H9 (cell line): ENCODE measurements at regions not wholly inside any gene's neighbourhood (a gene's known extent, or its start where the extent isn't known, plus 50 kb on each side); places are given as distances from the start of the nearest gene placed in this dataset.

ENCODE experiments used
- DNase-seq: peaks from one replicate; pipeline ENCODE4 v3.0.0-alpha.2; 2017
- H2AFZ ChIP-seq: one replicate; pipeline ENCODE4 v1.6.1; 2013; ENCODE audit warnings: mild to moderate bottlenecking, low read length, control low read depth, moderate library complexity
- H2AK5ac ChIP-seq: 2 replicates; pipeline ENCODE4 v1.6.1; 2013; ENCODE audit warnings: low read length, control low read depth, mixed read lengths; ENCODE audit not compliant: insufficient read length
- H2BK120ac ChIP-seq: one replicate; pipeline ENCODE4 v1.6.1; 2013; ENCODE audit warnings: low read depth, mild to moderate bottlenecking, low read length, control low read depth, inconsistent platforms; ENCODE audit not compliant: poor library complexity, severe bottlenecking
- H2BK12ac ChIP-seq: 2 replicates; pipeline ENCODE4 v1.6.1; 2013; ENCODE audit warnings: low read length, control low read depth, mixed read lengths, low read depth; ENCODE audit not compliant: insufficient read length
- H2BK15ac ChIP-seq: 2 replicates; pipeline ENCODE4 v1.6.1; 2013; ENCODE audit warnings: low read depth, low read length, control low read depth
- H2BK20ac ChIP-seq: one replicate; pipeline ENCODE4 v1.6.1; 2013; ENCODE audit warnings: low read depth, mild to moderate bottlenecking, low read length, control low read depth, inconsistent platforms; ENCODE audit not compliant: poor library complexity, severe bottlenecking
- H2BK5ac ChIP-seq: 2 replicates; pipeline ENCODE4 v1.6.1; 2013; ENCODE audit warnings: low read length, control low read depth, mixed read lengths; ENCODE audit not compliant: insufficient read length
- H3K14ac ChIP-seq: 2 replicates; pipeline ENCODE4 v1.6.1; 2013; ENCODE audit warnings: low read length, control low read depth; ENCODE audit not compliant: insufficient read depth
- H3K18ac ChIP-seq: 2 replicates; pipeline ENCODE4 v1.6.1; 2013; ENCODE audit warnings: low read depth, mild to moderate bottlenecking, mixed read lengths, low read length, control low read depth; ENCODE audit not compliant: insufficient read length
- H3K23ac ChIP-seq: 2 replicates; pipeline ENCODE4 v1.6.1; 2013; ENCODE audit warnings: low read length, control low read depth, mixed read lengths, low read depth; ENCODE audit not compliant: insufficient read length
- H3K23me2 ChIP-seq: 2 replicates; pipeline ENCODE4 v1.6.1; 2013; ENCODE audit warnings: low read depth, mild to moderate bottlenecking, mixed read lengths, low read length, control low read depth; ENCODE audit not compliant: insufficient read length, poor library complexity, severe bottlenecking
- H3K27ac ChIP-seq: 2 replicates; pipeline ENCODE4 v1.5.1; 2013; ENCODE audit warnings: low read length, control low read depth, mixed read lengths, low read depth; ENCODE audit not compliant: insufficient read length
- H3K27me3 ChIP-seq: 2 replicates; pipeline ENCODE4 v1.6.1; 2013; ENCODE audit warnings: low read length, control low read depth, inconsistent platforms; ENCODE audit not compliant: insufficient read depth
- H3K4ac ChIP-seq: 2 replicates; pipeline ENCODE4 v1.6.1; 2013; ENCODE audit warnings: low read depth, mild to moderate bottlenecking, control low read depth, inconsistent platforms, low read length, moderate library complexity
- H3K4me1 ChIP-seq: 2 replicates; pipeline ENCODE4 v1.6.1; 2013; ENCODE audit warnings: low read length, control low read depth, inconsistent platforms; ENCODE audit not compliant: insufficient read depth
- H3K4me2 ChIP-seq: 2 replicates; pipeline ENCODE4 v1.6.1; 2013; ENCODE audit warnings: low read length, control low read depth, mixed read lengths; ENCODE audit not compliant: insufficient read length, insufficient read depth
- H3K56ac ChIP-seq: 2 replicates; pipeline ENCODE4 v1.6.1; 2013; ENCODE audit warnings: low read depth, mild to moderate bottlenecking, mixed read lengths, low read length, control low read depth; ENCODE audit not compliant: insufficient read length
- H3K79me1 ChIP-seq: 2 replicates; pipeline ENCODE4 v1.6.1; 2013; ENCODE audit warnings: low read depth, mild to moderate bottlenecking, moderate library complexity, low read length, control low read depth, inconsistent platforms; ENCODE audit not compliant: insufficient read depth, poor library complexity, severe bottlenecking
- H3K79me2 ChIP-seq: 2 replicates; pipeline ENCODE4 v1.6.1; 2013; ENCODE audit warnings: low read length, control low read depth, inconsistent platforms; ENCODE audit not compliant: insufficient read depth
- H3K9ac ChIP-seq: 2 replicates; pipeline ENCODE4 v1.6.1; 2013; ENCODE audit warnings: low read length, control low read depth, mixed read lengths; ENCODE audit not compliant: insufficient read length; ENCODE audit errors: extremely low read depth
- H3K9me3 ChIP-seq: one replicate; pipeline ENCODE4 v1.6.1; 2013; ENCODE audit warnings: low read depth, low read length, inconsistent platforms; ENCODE audit not compliant: control insufficient read depth
- H3T11ph ChIP-seq: one replicate; pipeline ENCODE4 v1.6.1; 2013; ENCODE audit warnings: mild to moderate bottlenecking, low read length, control low read depth, inconsistent platforms
- H4K20me1 ChIP-seq: one replicate; pipeline ENCODE4 v1.6.1; 2013; ENCODE audit not compliant: control insufficient read depth, insufficient read length, insufficient read depth
- H4K5ac ChIP-seq: 2 replicates; pipeline ENCODE4 v1.6.1; 2013; ENCODE audit warnings: low read depth, mild to moderate bottlenecking, mixed read lengths, low read length, control low read depth; ENCODE audit not compliant: insufficient read length
- H4K8ac ChIP-seq: replicated peaks from 2 replicates; pipeline ENCODE4 v1.6.1; 2013; ENCODE audit warnings: low read length, control low read depth, mixed read lengths, low read depth; ENCODE audit not compliant: insufficient read length
- H4K91ac ChIP-seq: 2 replicates; pipeline ENCODE4 v1.6.1; 2013; ENCODE audit warnings: low read depth, mild to moderate bottlenecking, moderate library complexity, mixed read lengths, low read length, control low read depth; ENCODE audit not compliant: insufficient read length
- H3K27ac Mint-ChIP-seq, 3 experiments: 2 replicates in 2 of 3; 3 replicates in 1 of 3; pipeline ENCODE4 v1.8.0; 2020 to 2021; ENCODE audit warnings: mixed read lengths in 3 of 3, mild to moderate bottlenecking in 1 of 3, moderate library complexity in 1 of 3
- H3K27me3 Mint-ChIP-seq: 2 replicates; pipeline ENCODE4 v1.8.0; 2021; ENCODE audit warnings: low read depth, mild to moderate bottlenecking, moderate library complexity, mixed read lengths
- H3K36me3 Mint-ChIP-seq, 3 experiments: 2 replicates in 2 of 3; 3 replicates in 1 of 3; pipeline ENCODE4 v1.8.0; 2020 to 2021; ENCODE audit warnings: low read depth in 3 of 3, mixed read lengths in 3 of 3; ENCODE audit not compliant: insufficient read depth in 1 of 3
- H3K4me1 Mint-ChIP-seq, 2 experiments: 2 replicates each; pipeline ENCODE4 v1.8.0; 2020; ENCODE audit warnings: mixed read lengths in 2 of 2
- H3K4me3 Mint-ChIP-seq, 2 experiments: 2 replicates in 1 of 2; 3 replicates in 1 of 2; pipeline ENCODE4 v1.8.0; 2020 to 2021; ENCODE audit warnings: mild to moderate bottlenecking in 2 of 2, mixed read lengths in 2 of 2, moderate library complexity in 1 of 2
- H3K9me3 Mint-ChIP-seq, 2 experiments: 2 replicates in 1 of 2; 3 replicates in 1 of 2; pipeline ENCODE4 v1.8.0; 2020; ENCODE audit warnings: mild to moderate bottlenecking in 2 of 2, mixed read lengths in 2 of 2, moderate library complexity in 1 of 2
- CTCF ChIP-seq: fragments of 200-600 bp; sonication (generic); conservative IDR thresholded peaks from 3 replicates; pipeline ENCODE4 v1.8.0; 2021; ENCODE audit warnings: antibody characterized with exemption, mild to moderate bottlenecking
- WGBS: extraction: QIAGEN DNeasy Blood & Tissue Kit; methylation state at CpG from one replicate; pipeline ENCODE4 v1.1.7; 2013; ENCODE audit warnings: missing lambda C conversion rate, low lambda C conversion rate, mixed read lengths; ENCODE audit not compliant: insufficient read length; ENCODE audit errors: extremely low coverage; 5-methylcytosine and 5-hydroxymethylcytosine counted together

GRCh38 chr2:3043726-3044125 lies 333.9 kb downstream of the EIPR1 start:
- no peak overlapping the region for H4K5ac ChIP-seq
- DNase-seq = no peak
- no peaks in the 10 kb centered on the region for H3K4me1 ChIP-seq
- H2AFZ ChIP-seq = no peak overlapping the region
- Mint-ChIP-seq H3K4me1 (no peaks in the 10 kb centered on the region), H3K36me3 (no peaks in the 10 kb centered on the region; a peak in 1 of 7 replicates), H3K4me3 (no peak overlapping the region), H3K27me3 (peaks cover 7% of the 10 kb centered on the region; the same call in 1 of the 2 replicates), H3K27ac (no peak overlapping the region), H3K9me3 (no peaks in the 10 kb centered on the region; a peak in 1 of 5 replicates)
- no peak overlapping the region for H2BK12ac ChIP-seq
- no peak overlapping the region for H3K27ac ChIP-seq
- no peak overlapping the region for H3K4me2 ChIP-seq
- H3K4ac ChIP-seq = no peak overlapping the region
- no peaks in the 10 kb centered on the region for H3K79me2 ChIP-seq
- H2BK15ac ChIP-seq = no peak overlapping the region
- no peaks in the 10 kb centered on the region for H3K79me1 ChIP-seq
- no peak overlapping the region for H2AK5ac ChIP-seq
- H2BK120ac ChIP-seq = no peak overlapping the region
- H3K18ac ChIP-seq = no peak overlapping the region
- no peaks in the 10 kb centered on the region for H3K23me2 ChIP-seq
- no peak overlapping the region for H2BK5ac ChIP-seq
- TF ChIP-seq CTCF = no peak
- no peaks in the 10 kb centered on the region for H3K27me3 ChIP-seq
- no CpG with 5 or more reads among the region's 8 CpGs for WGBS
- no peak overlapping the region for H4K8ac ChIP-seq
- no peak overlapping the region for H4K91ac ChIP-seq
- H4K20me1 ChIP-seq = no peaks in the 10 kb centered on the region
- H3K23ac ChIP-seq = no peak overlapping the region
- no peak overlapping the region for H3K14ac ChIP-seq
- H3K56ac ChIP-seq = no peak overlapping the region
- no peak overlapping the region for H2BK20ac ChIP-seq
- H3K9ac ChIP-seq = no peak overlapping the region
- H3K9me3 ChIP-seq = no peaks in the 10 kb centered on the region
- H3T11ph ChIP-seq = no peak overlapping the region
